Dermis microvascular lymphatic vessel endothelial cell (primary cell): ENCODE measurements at regions not wholly inside any gene's neighbourhood (a gene's known extent, or its start where the extent isn't known, plus 50 kb on each side); places are given as distances from the start of the nearest gene placed in this dataset.
A peak's percentile ranks its signal among the peaks of the same experiment; 100 is the strongest.
"Not testable (repeated sequence)": the region's sequence is repeated elsewhere in the genome, so short reads cannot be mapped to it uniquely, and the experiment has no call there.

ENCODE experiments used
- DNase-seq, 2 donors: peaks; one replicate each; pipeline versions ENCODE4 v3.0.0 to v3.0.0-alpha.2; 2010; ENCODE audit warnings: low read depth in 2 of 2

- no peak for DNase-seq
Measured at GRCh38 chr12:119931402-119931801, 54.3 kb upstream of the CIT start.

- no peak for DNase-seq
Measured at GRCh38 chr12:119932921-119933320, 55.8 kb upstream of the CIT start.

GRCh38 chr12:119934780-119935179, 54.3 kb upstream of the BICDL1 start:
- not testable (repeated sequence) for DNase-seq

- no peak for DNase-seq
Measured at GRCh38 chr12:119936705-119937311, 52.2 kb upstream of the BICDL1 start.

- peak; percentile 34 to 57 for DNase-seq
Measured at GRCh38 chr12:119938049-119938667, 50.9 kb upstream of the BICDL1 start.
